Activated naive CD4-positive, alpha-beta T cell treated with anti-CD3 and anti-CD28 coated beads for 36 hours (primary cell): ENCODE measurements at regions not wholly inside any gene's neighbourhood (a gene's known extent, or its start where the extent isn't known, plus 50 kb on each side); places are given as distances from the start of the nearest gene placed in this dataset.
"Not testable (repeated sequence)": the region's sequence is repeated elsewhere in the genome, so short reads cannot be mapped to it uniquely, and the experiment has no call there.

Source experiments
- CTCF ChIA-PET: fragments of 350-600 bp; sonication (Branson Sonifier 250); formaldehyde crosslinking; loops from one replicate; lab custom pipeline; 2021; ENCODE audit warnings: antibody characterized with exemption; lab: Charles Lee
- DNase-seq: peaks from one replicate; pipeline ENCODE4 v3.0.0-alpha.2; 2020
- H3K27ac Mint-ChIP-seq: one replicate; pipeline ENCODE4 v1.8.0; 2021; ENCODE audit warnings: mild to moderate bottlenecking, mixed read lengths
- H3K27me3 Mint-ChIP-seq: one replicate; pipeline ENCODE4 v1.8.0; 2021; ENCODE audit warnings: low read depth, mixed read lengths
- H3K36me3 Mint-ChIP-seq: one replicate; pipeline ENCODE4 v1.8.0; 2021; ENCODE audit warnings: low read depth, mixed read lengths
- H3K4me1 Mint-ChIP-seq: one replicate; pipeline ENCODE4 v1.8.0; 2021; ENCODE audit warnings: low read depth, mixed read lengths
- H3K4me3 Mint-ChIP-seq: one replicate; pipeline ENCODE4 v1.8.0; 2021; ENCODE audit warnings: mild to moderate bottlenecking, moderate library complexity, mixed read lengths
- H3K9me3 Mint-ChIP-seq: one replicate; pipeline ENCODE4 v1.8.0; 2021; ENCODE audit warnings: mixed read lengths
- intact Hi-C: fragments of 100-400 bp; cut with micrococcal nuclease; formaldehyde crosslinking; loops from one replicate; pipeline ENCODE4 v1.15.1; 2023

DNA sequence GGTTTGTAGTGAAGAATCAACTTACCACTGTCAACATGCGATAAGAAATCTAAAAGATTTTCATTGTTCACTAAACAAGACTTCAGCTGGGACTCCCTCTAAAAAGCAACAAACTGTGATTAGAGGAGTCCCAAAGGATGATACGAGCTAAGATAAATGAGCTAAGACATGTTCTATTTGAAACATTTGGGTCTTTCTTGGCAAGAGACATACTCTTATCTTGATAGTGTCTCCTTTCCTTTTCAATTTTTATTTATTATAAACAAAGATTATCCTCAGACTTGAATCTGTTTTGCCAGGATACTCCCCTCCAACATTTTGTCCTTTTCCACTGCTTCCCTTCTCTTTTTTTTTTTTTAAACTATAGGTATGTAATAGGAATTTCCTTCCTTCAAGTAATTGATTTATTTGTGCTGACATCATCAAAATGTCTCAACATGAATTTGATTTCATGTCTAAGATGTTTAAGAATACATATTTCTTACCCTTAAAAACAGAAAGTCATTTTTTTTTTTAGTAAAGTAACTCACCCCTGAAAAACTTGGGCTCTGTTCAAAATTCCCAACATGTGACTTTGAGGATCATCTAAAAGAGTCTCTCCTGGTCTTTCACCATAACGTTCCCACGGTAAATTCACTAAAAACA is 158.4 kb upstream of the NRP1 start:
- Mint-ChIP-seq H3K36me3 (no peaks in the 10 kb centered on the region), H3K9me3 (no peaks in the 10 kb centered on the region), H3K27ac (no peak overlapping the region), H3K27me3 (peaks cover 5% of the 10 kb centered on the region), H3K4me3 (no peak overlapping the region), H3K4me1 (no peaks in the 10 kb centered on the region)
- CTCF ChIA-PET = no interaction called here
- no peak for DNase-seq
- intact Hi-C loops = no loop called here

DNA sequence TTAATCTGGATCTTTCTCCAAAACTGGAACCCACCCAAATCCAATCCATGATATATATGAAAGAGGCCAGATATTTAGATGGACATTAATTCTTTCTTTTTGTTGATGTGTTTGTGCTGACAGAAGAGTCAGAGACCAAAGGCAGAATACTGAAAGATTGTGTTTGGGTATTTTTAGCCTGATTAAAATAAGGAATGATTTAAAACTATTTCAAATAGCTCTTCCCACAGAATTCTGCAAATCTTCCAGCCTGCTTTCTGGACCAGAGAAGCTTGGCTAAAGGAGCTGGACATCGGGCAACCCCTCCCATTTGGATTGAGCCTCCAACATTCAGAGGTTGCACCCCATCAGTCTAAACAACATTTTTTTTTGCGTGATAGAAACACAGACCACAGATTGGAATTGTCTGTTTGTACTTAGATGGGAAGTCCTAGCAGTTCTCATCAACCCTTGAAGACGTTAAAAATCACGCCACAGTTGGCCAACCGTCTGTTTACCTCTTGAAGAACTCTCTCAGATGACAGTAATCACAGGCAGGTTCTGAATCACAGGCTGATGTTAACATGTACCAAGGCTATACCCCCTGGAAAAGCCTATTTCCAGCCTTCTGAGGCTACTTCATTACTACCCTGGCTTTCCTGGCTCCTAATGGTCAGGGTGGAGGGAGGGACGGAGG is 155.2 kb upstream of the NRP1 start:
- intact Hi-C loops = no loop called here
- no peaks in the 10 kb centered on the region for H3K9me3 Mint-ChIP-seq
- H3K4me3 Mint-ChIP-seq = no peak overlapping the region
- H3K27me3 Mint-ChIP-seq = peaks cover 7% of the 10 kb centered on the region
- H3K27ac Mint-ChIP-seq = no peak overlapping the region
- no peak for DNase-seq
- CTCF ChIA-PET = no interaction called here
- H3K4me1 Mint-ChIP-seq = peaks cover 11% of the 10 kb centered on the region
- no peaks in the 10 kb centered on the region for H3K36me3 Mint-ChIP-seq

DNA sequence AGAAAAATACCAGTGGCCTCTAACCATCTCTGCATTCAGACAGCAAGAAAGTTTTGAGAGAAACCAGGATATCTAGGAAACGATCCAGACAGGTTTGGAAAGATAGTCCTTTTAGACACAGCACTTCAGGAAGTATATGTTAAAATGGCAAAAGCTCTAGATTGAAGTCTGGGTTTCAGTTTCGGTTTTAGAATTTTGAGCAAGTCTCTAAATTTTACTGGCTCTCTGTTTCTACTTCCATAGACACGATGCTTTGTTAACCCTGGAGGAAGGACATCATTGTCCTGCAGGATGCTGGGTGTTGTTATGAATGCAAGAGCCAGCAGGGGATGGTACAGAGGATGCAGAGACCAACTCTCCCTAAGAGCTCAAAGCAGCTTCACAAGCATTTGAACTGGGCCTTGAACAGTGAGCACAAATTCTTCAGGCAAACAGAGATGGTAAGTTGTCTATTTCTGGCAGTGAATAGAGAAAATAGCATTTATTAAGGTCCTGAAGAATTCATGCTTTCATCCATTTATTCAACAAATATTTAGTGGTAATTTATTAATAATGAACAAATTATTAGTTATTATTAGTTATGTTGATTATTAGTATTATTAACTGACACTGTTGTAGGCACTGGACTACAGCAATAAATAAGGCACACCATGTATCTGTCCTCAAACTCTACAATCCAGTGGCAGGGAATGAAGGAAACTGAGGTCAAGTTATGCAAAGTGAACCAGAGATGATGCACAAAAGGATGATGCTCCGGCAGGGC is 152.7 kb upstream of the NRP1 start:
- intact Hi-C loops = no loop called here
- no peaks in the 10 kb centered on the region for H3K9me3 Mint-ChIP-seq
- H3K27ac Mint-ChIP-seq = no peak overlapping the region
- no peak overlapping the region for H3K4me3 Mint-ChIP-seq
- peaks cover 2% of the 10 kb centered on the region for H3K27me3 Mint-ChIP-seq
- DNase-seq = no peak
- CTCF ChIA-PET = no interaction called here
- no peaks in the 10 kb centered on the region for H3K36me3 Mint-ChIP-seq
- peaks cover 11% of the 10 kb centered on the region for H3K4me1 Mint-ChIP-seq

DNA sequence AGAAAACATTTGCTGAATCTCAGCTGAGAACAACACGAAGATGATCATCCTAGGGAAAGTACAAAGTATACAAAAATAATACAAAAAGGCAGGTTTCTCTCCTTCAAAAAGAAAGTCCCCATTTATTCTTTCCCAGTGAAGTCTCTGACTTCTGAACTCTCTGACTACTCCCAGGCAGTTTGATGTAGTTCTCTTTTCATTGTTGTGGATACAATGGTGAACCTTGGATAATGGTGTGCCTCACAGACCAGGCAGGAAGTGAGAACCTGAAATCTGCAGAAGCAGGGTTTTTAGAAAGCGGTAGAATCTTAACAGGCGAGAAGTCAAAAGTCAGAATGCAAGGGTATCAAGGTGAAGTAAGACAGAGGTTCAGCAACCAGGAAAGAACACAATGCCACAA is 150.8 kb upstream of the NRP1 start:
- H3K4me3 Mint-ChIP-seq = no peak overlapping the region
- intact Hi-C loops = no loop called here
- peaks cover 11% of the 10 kb centered on the region for H3K4me1 Mint-ChIP-seq
- CTCF ChIA-PET = no interaction called here
- no peak overlapping the region for H3K27ac Mint-ChIP-seq
- no peaks in the 10 kb centered on the region for H3K36me3 Mint-ChIP-seq
- no peaks in the 10 kb centered on the region for H3K9me3 Mint-ChIP-seq
- peaks cover 2% of the 10 kb centered on the region for H3K27me3 Mint-ChIP-seq
- no peak for DNase-seq

DNA sequence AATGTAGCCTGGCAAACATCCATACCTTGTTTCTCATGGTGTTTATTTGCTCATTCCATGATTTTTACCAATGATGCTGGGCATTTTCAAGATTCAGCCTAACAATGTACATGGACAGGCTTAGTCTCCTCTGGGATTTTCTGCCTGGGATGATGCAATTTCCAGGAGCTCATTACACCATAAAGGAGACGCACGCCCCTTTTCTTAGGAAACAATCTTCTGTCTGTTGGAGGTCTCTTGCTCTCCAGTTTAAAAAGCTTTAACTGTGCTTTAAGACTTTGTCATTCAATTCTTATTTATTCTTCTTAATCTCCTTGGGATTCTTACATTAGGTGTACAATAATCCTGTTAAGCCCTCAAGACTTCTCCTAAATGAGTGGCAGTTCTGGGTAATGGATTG is 150.3 kb upstream of the NRP1 start:
- intact Hi-C loops = no loop called here
- no peak for DNase-seq
- Mint-ChIP-seq H3K4me3 (no peak overlapping the region), H3K36me3 (no peaks in the 10 kb centered on the region), H3K4me1 (peaks cover 11% of the 10 kb centered on the region), H3K27me3 (peaks cover 2% of the 10 kb centered on the region), H3K27ac (no peak overlapping the region), H3K9me3 (no peaks in the 10 kb centered on the region)
- CTCF ChIA-PET = no interaction called here

DNA sequence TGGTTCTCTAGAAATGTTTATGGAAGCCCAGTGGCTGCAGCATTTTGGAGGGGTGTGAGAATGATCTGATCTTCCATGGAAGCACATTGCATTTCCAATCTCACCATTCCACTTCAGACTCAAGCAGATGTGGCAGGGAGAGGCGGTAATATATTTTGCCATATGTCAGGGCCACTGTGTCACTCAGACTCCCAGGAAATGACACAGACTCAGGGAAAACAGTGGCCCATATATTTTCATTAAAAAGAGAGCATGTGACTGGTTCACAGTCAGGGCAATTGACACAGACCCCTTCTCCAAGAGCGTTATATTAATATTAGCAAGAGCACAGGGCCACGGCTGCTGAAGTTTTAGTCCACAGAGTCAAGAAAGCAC is 149.3 kb upstream of the NRP1 start:
- intact Hi-C loops = no loop called here
- no peaks in the 10 kb centered on the region for H3K9me3 Mint-ChIP-seq
- no peak overlapping the region for H3K27ac Mint-ChIP-seq
- no peak overlapping the region for H3K4me3 Mint-ChIP-seq
- no peaks in the 10 kb centered on the region for H3K36me3 Mint-ChIP-seq
- CTCF ChIA-PET = interaction anchor here (0.7 kb wide), 1 partner anchor 234 kb away, joined by 4 read pairs; no protein-coding TSS in a partner anchor
- H3K4me1 Mint-ChIP-seq = peaks cover 11% of the 10 kb centered on the region
- no peak for DNase-seq
- peaks cover 2% of the 10 kb centered on the region for H3K27me3 Mint-ChIP-seq

DNA sequence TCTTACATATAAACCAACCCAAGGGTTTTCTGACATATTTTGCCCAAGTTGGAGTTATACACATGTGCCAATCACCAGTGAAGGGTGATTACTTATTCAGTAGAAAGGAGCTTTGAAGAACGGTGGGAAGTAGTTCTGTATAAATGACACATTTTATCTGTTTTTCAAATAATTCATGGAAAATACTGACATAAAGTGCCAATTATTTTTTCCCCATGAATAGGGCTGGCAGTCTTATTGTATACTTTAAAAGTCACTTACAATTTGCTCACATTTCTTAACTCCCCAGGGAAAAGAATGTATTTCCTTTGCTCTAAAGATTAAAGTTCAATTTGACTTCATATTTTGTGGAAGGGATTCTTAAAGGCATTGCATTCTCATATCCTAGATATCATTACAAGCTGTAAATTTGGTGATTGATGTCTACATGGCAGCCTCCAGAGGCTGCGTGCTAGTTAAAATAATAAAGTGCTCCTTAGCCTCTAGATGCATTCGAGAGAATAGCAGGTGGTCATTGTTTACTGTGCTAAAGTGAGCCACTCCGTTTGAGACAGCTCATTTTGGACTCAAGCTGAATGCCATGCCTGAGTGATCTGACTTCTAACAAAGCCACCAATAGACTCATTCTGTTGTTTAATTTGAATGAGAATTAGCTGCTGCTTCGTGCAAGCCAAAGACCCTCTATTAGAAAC is 148.8 kb upstream of the NRP1 start:
- H3K9me3 Mint-ChIP-seq = no peaks in the 10 kb centered on the region
- no peak overlapping the region for H3K4me3 Mint-ChIP-seq
- no peaks in the 10 kb centered on the region for H3K36me3 Mint-ChIP-seq
- H3K4me1 Mint-ChIP-seq = peaks cover 11% of the 10 kb centered on the region
- intact Hi-C loops = no loop called here
- peaks cover 2% of the 10 kb centered on the region for H3K27me3 Mint-ChIP-seq
- no peak overlapping the region for H3K27ac Mint-ChIP-seq
- CTCF ChIA-PET = interaction anchor here (0.6 to 0.7 kb wide), 2 partner anchors 79 to 233 kb away, joined by 3 to 4 read pairs; no protein-coding TSS in a partner anchor
- no peak for DNase-seq

DNA sequence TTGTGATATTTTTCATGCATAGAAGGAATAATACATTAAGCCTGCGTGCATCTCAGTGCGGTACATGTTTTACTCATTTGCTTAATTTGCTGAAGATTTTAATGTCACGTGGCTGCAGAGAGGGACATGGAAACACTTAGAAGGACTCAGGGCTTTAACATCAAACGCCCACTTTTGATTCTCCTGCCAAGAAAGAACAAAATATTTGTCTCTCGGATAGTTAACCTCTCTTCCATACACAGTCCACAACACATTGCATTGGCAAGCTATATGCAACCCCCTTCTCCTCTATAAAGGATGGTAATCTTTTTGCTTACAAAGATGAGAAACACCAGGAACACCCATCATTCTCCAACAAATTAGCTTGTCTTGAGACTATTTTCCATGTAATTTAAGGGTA is 148.0 kb upstream of the NRP1 start:
- no peaks in the 10 kb centered on the region for H3K36me3 Mint-ChIP-seq
- intact Hi-C loops = no loop called here
- peaks cover 11% of the 10 kb centered on the region for H3K4me1 Mint-ChIP-seq
- no peak for DNase-seq
- peaks cover 2% of the 10 kb centered on the region for H3K27me3 Mint-ChIP-seq
- no peaks in the 10 kb centered on the region for H3K9me3 Mint-ChIP-seq
- no peak overlapping the region for H3K4me3 Mint-ChIP-seq
- CTCF ChIA-PET = no interaction called here
- H3K27ac Mint-ChIP-seq = no peak overlapping the region

DNA sequence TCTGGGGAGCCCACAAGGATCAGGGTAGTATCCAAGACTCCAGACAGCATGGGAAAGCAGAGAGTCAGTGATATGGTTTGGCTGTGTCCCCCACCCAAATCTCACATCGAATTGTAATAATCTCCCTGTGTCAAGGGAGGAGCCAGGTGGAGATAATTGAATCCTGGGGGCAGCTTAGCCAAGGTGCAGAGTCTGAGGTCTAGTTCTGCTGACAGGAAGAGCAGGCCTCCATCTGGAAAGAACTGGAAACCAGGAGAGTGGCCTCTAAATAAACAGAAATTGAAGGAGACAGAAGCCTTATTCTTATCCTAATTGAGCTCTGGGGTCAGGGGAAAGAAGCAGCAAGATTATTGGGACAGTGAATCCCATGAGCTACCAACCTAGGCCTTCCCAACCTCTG is 146.7 kb upstream of the NRP1 start:
- intact Hi-C loops = no loop called here
- H3K27ac Mint-ChIP-seq = no peak overlapping the region
- no peak overlapping the region for H3K4me3 Mint-ChIP-seq
- DNase-seq = no peak
- peaks cover 2% of the 10 kb centered on the region for H3K4me1 Mint-ChIP-seq
- H3K9me3 Mint-ChIP-seq = no peaks in the 10 kb centered on the region
- CTCF ChIA-PET = no interaction called here
- H3K36me3 Mint-ChIP-seq = no peaks in the 10 kb centered on the region
- peaks cover 7% of the 10 kb centered on the region for H3K27me3 Mint-ChIP-seq

DNA sequence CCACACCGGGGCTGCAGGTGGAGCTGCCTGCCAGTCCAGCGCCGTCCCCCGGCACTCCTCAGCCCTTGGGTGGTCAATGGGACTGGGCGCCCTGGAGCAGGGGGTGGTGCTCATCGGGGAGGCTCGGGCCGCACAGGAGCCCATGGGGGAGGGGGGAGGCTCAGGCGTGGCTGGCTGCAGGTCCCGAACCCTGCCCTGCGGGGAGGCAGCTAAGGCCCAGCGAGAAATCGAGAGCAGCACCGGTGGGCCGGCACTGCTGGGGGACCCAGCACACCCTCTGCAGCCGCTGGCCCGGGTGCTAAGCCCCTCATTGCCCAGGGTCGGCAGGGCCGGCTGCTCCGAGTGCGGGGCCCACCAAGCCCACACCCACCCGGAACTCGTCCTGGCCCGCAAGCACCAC is 145.9 kb upstream of the NRP1 start:
- DNase-seq, CTCF ChIA-PET, H3K4me1 Mint-ChIP-seq, H3K36me3 Mint-ChIP-seq, intact Hi-C loops, H3K27ac Mint-ChIP-seq, H3K9me3 Mint-ChIP-seq, H3K4me3 Mint-ChIP-seq, H3K27me3 Mint-ChIP-seq: not testable (repeated sequence)

DNA sequence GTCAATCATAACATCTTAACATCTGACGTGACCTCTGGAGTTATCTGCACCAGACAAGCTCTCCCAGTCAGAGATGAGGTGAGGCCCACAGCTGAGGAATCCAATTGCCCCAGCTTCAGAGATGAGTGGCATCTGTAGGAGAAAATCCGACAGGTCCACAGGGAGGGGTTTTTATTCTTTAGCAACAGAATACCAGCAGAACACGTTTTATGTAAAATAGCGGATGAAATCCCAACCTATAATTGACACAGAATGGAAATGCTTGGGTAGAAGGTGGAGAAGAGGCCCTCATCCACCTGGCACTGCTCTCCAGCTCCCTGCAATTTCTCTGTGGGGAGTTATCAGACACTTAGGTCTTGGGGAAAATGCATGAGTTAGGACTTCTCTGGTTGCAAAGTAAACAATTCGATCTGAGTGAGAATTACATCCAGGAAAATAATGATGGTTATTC is 144.2 kb upstream of the NRP1 start:
- intact Hi-C loops = no loop called here
- Mint-ChIP-seq H3K27ac (no peak overlapping the region), H3K4me1 (no peaks in the 10 kb centered on the region), H3K4me3 (no peak overlapping the region), H3K36me3 (no peaks in the 10 kb centered on the region), H3K27me3 (peaks cover 10% of the 10 kb centered on the region), H3K9me3 (no peaks in the 10 kb centered on the region)
- CTCF ChIA-PET = no interaction called here
- DNase-seq = no peak

DNA sequence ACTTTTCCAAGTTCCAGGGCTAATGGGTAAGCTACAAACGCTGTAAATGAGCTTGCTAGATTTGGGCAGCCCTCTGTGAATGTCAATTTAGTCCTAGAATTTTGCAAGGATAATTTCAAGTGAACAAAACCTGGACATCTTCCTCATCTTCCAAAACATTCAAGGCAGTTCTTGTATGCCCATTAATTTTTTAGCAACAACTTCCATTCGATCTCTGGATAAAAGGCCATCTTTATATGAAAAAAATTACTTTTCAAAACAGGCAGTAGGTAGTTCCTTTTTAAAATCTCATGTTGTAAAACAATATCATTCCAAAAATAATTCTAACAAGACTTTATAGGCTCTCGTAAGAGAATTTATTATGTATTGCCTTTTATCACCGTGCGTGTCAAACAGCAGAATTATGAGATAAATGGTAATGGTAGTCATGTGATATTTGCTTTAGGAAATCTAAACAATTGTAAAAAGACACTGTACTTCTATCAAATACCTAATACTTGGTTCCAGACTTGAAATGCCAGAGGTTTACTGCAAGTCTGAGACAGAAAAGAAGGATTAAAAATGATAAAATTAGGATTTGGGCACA is 143.7 kb upstream of the NRP1 start:
- H3K4me3 Mint-ChIP-seq = no peak overlapping the region
- DNase-seq = no peak
- no peaks in the 10 kb centered on the region for H3K36me3 Mint-ChIP-seq
- no peaks in the 10 kb centered on the region for H3K4me1 Mint-ChIP-seq
- no peak overlapping the region for H3K27ac Mint-ChIP-seq
- intact Hi-C loops = no loop called here
- peaks cover 13% of the 10 kb centered on the region for H3K27me3 Mint-ChIP-seq
- no peaks in the 10 kb centered on the region for H3K9me3 Mint-ChIP-seq
- CTCF ChIA-PET = no interaction called here
